Transverse colon (tissue), 3 donors: ENCODE measurements at regions not wholly inside any gene's neighbourhood (a gene's known extent, or its start where the extent isn't known, plus 50 kb on each side); places are given as distances from the start of the nearest gene placed in this dataset.

Experiments
- CTCF ChIP-seq, 5 experiments: fragments of 200-600 bp in 3 of 5; fragments of 450-650 bp in 2 of 5; sonication (generic) in 3 of 5; IDR thresholded peaks; 1 replicate in 2 of 5; 2 replicates in 3 of 5; pipeline ENCODE4 v1.5.1; 2016 to 2017; ENCODE audit warnings: antibody characterized with exemption in 5 of 5, inconsistent platforms in 3 of 5, mild to moderate bottlenecking in 2 of 5, moderate library complexity in 1 of 5
- POLR2A ChIP-seq: fragments of 450-650 bp; IDR thresholded peaks from one replicate; pipeline ENCODE4 v1.6.1; 2016; ENCODE audit warnings: antibody characterized with exemption, mild to moderate bottlenecking, moderate library complexity

- TF ChIP-seq CTCF (IDR thresholded peaks at IDR 0.05) (no peak), POLR2A (no peak)
Observed at GRCh38 chr4:122099896-122100295, 52.2 kb upstream of the BLTP1 start.
